H1 (cell line): ENCODE measurements at regions not wholly inside any gene's neighbourhood (a gene's known extent, or its start where the extent isn't known, plus 50 kb on each side); places are given as distances from the start of the nearest gene placed in this dataset.
A peak's percentile ranks its signal among the peaks of the same experiment; 100 is the strongest.

Source experiments
- CTCF ChIA-PET: fragments of 300-600 bp; sonication (Branson Sonifier 250); formaldehyde crosslinking; loops from one replicate; lab custom pipeline; 2021; ENCODE audit not compliant: partially characterized antibody; lab: Charles Lee
- POLR2A ChIA-PET: fragments of 300-600 bp; sonication (Branson Sonifier 250); formaldehyde crosslinking; loops from one replicate; lab custom pipeline; 2021; ENCODE audit warnings: inconsistent platforms; ENCODE audit not compliant: partially characterized antibody; lab: Charles Lee
- DNase-seq, 2 experiments: peaks; one replicate each; pipeline versions ENCODE4 v3.0.0 to v3.0.0-alpha.2; 2010 to 2022; ENCODE audit warnings: low spot score in 2 of 2, low read depth in 1 of 2, mixed read lengths in 1 of 2
- FAIRE-seq: peaks from 2 replicates; lab custom pipeline; 2011; peaks lifted over from hg19 to GRCh38; lab: Jason Lieb, UNC
- H2AFZ ChIP-seq: 2 replicates; pipeline ENCODE4 v1.8.1; 2012; ENCODE audit warnings: low read length, inconsistent platforms
- H2AK5ac ChIP-seq: 2 replicates; pipeline ENCODE4 v1.6.1; 2013; ENCODE audit warnings: low read depth, low read length
- H2BK120ac ChIP-seq: replicated peaks from 2 replicates; pipeline ENCODE3; 2013; ENCODE audit warnings: low read depth, low read length, inconsistent platforms
- H2BK12ac ChIP-seq: 2 replicates; pipeline ENCODE4 v1.6.1; 2013; ENCODE audit warnings: low read depth, low read length
- H2BK15ac ChIP-seq: 2 replicates; pipeline ENCODE4 v1.6.1; 2013; ENCODE audit warnings: low read length
- H2BK20ac ChIP-seq: 2 replicates; pipeline ENCODE4 v1.6.1; 2013; ENCODE audit warnings: low read length
- H2BK5ac ChIP-seq: 2 replicates; pipeline ENCODE4 v1.6.1; 2013; ENCODE audit warnings: low read depth, low read length
- H3K14ac ChIP-seq: 2 replicates; pipeline ENCODE4 v1.6.1; 2013; ENCODE audit warnings: inconsistent platforms; ENCODE audit not compliant: insufficient read length
- H3K18ac ChIP-seq: 2 replicates; pipeline ENCODE4 v1.6.1; 2013; ENCODE audit warnings: low read length; ENCODE audit errors: extremely low read depth
- H3K23ac ChIP-seq: 2 replicates; pipeline ENCODE4 v1.6.1; 2013; ENCODE audit warnings: inconsistent platforms; ENCODE audit not compliant: insufficient read length
- H3K23me2 ChIP-seq: 2 replicates; pipeline ENCODE4 v1.6.1; 2013; ENCODE audit warnings: low read depth, low read length
- H3K27ac ChIP-seq: 2 replicates; pipeline ENCODE4 v1.6.1; 2011; ENCODE audit warnings: low read depth, low read length, inconsistent platforms
- H3K27me3 ChIP-seq, 4 experiments: replicated peaks in 1 of 4; 1 replicate in 1 of 4; 2 replicates in 3 of 4; pipeline versions ENCODE4 v1.6.1 to v1.8.1; 2011 to 2013; ENCODE audit warnings: low read length in 3 of 4, mild to moderate bottlenecking in 3 of 4, inconsistent platforms in 2 of 4, mixed read lengths in 2 of 4, moderate library complexity in 1 of 4; ENCODE audit not compliant: control insufficient read depth in 3 of 4, insufficient read depth in 3 of 4; ENCODE audit errors: extremely low read depth in 1 of 4
- H3K36me3 ChIP-seq, 4 experiments: 2 replicates each; pipeline versions ENCODE4 v1.6.1 to v1.8.1; 2011 to 2013; ENCODE audit warnings: mild to moderate bottlenecking in 4 of 4, low read length in 3 of 4, moderate library complexity in 2 of 4, control low read depth in 1 of 4, inconsistent platforms in 1 of 4; ENCODE audit not compliant: insufficient read depth in 4 of 4, control insufficient read depth in 2 of 4
- H3K4ac ChIP-seq: replicated peaks from 2 replicates; pipeline ENCODE3; 2013; ENCODE audit warnings: low read length, low read depth, mixed read lengths, inconsistent platforms; ENCODE audit not compliant: insufficient read length
- H3K4me1 ChIP-seq, 4 experiments: replicated peaks in 1 of 4; 1 replicate in 1 of 4; 2 replicates in 3 of 4; pipeline versions ENCODE4 v1.6.1 to v1.8.1; 2011 to 2013; ENCODE audit warnings: low read length in 3 of 4, inconsistent platforms in 2 of 4, mixed read lengths in 1 of 4; ENCODE audit not compliant: insufficient read depth in 4 of 4, control insufficient read depth in 3 of 4
- H3K4me2 ChIP-seq, 2 experiments: 2 replicates each; pipeline versions ENCODE4 v1.6.1 to v1.8.1; 2011 to 2013; ENCODE audit warnings: low read depth in 2 of 2, low read length in 2 of 2, control low read depth in 1 of 2, inconsistent platforms in 1 of 2, mild to moderate bottlenecking in 1 of 2; ENCODE audit not compliant: insufficient read depth in 1 of 2
- H3K4me3 ChIP-seq, 4 experiments: fragments of 200-600, 300-600 bp in 1 of 4; sonication (generic), shearing (Covaris generic), sonication (Bioruptor Twin) in 1 of 4; 2 replicates each; pipeline versions ENCODE4 v1.5.1 to v1.8.1; 2011 to 2016; ENCODE audit warnings: low read length in 4 of 4, low read depth in 3 of 4, control low read depth in 2 of 4, inconsistent platforms in 2 of 4, mild to moderate bottlenecking in 2 of 4, mixed read lengths in 1 of 4, moderate library complexity in 1 of 4; ENCODE audit not compliant: insufficient read depth in 2 of 4; ENCODE audit errors: extremely low read depth in 1 of 4
- H3K56ac ChIP-seq: replicated peaks from 2 replicates; pipeline ENCODE3; 2013; ENCODE audit warnings: low read depth, mild to moderate bottlenecking, mixed read lengths, low read length, inconsistent platforms; ENCODE audit not compliant: insufficient read length
- H3K79me1 ChIP-seq: 2 replicates; pipeline ENCODE4 v1.6.1; 2013; ENCODE audit warnings: low read depth, low read length, control low read depth
- H3K79me2 ChIP-seq, 2 experiments: 2 replicates each; pipeline versions ENCODE4 v1.6.1 to v1.8.1; 2012 to 2013; ENCODE audit warnings: low read length in 2 of 2, mild to moderate bottlenecking in 2 of 2, inconsistent platforms in 1 of 2; ENCODE audit not compliant: insufficient read depth in 2 of 2, control insufficient read depth in 1 of 2
- H3K9ac ChIP-seq, 4 experiments: replicated peaks in 1 of 4; 1 replicate in 1 of 4; 2 replicates in 3 of 4; pipeline versions ENCODE4 v1.6.1 to v1.8.1; 2011 to 2013; ENCODE audit warnings: low read depth in 3 of 4, low read length in 3 of 4, control low read depth in 2 of 4, mild to moderate bottlenecking in 2 of 4, moderate library complexity in 2 of 4, inconsistent platforms in 1 of 4; ENCODE audit errors: extremely low read depth in 1 of 4
- H3K9me3 ChIP-seq, 2 experiments: 2 replicates each; pipeline versions ENCODE4 v1.6.1 to v1.8.1; 2012 to 2013; ENCODE audit warnings: mild to moderate bottlenecking in 2 of 2, moderate library complexity in 2 of 2, control low read depth in 1 of 2, inconsistent platforms in 1 of 2, low read depth in 1 of 2, low read length in 1 of 2, mixed read lengths in 1 of 2; ENCODE audit not compliant: insufficient read depth in 2 of 2
- H4K20me1 ChIP-seq, 2 experiments: replicated peaks in 1 of 2; 2 replicates each; pipeline versions ENCODE3 to v1.8.1; 2011 to 2013; ENCODE audit warnings: inconsistent platforms in 2 of 2, low read length in 2 of 2, mild to moderate bottlenecking in 1 of 2; ENCODE audit not compliant: insufficient read depth in 2 of 2, control insufficient read depth in 1 of 2
- H4K5ac ChIP-seq: 2 replicates; pipeline ENCODE4 v1.6.1; 2013; ENCODE audit warnings: low read length, low read depth, mixed read lengths, inconsistent platforms; ENCODE audit not compliant: insufficient read length
- H4K8ac ChIP-seq: 2 replicates; pipeline ENCODE4 v1.8.0; 2013; ENCODE audit warnings: mild to moderate bottlenecking, moderate library complexity, low read length, inconsistent platforms; ENCODE audit not compliant: insufficient read depth; ENCODE audit errors: extremely low read depth
- H4K91ac ChIP-seq: replicated peaks from 2 replicates; pipeline ENCODE3; 2013; ENCODE audit warnings: low read length, mixed read lengths, inconsistent platforms; ENCODE audit not compliant: insufficient read length
- ASH2L ChIP-seq: fragments of 200-600, 300-600 bp; sonication (generic); IDR thresholded peaks from one replicate; pipeline ENCODE4 v1.7.1; 2017; ENCODE audit warnings: low read length
- BRCA1 ChIP-seq: IDR thresholded peaks from 2 replicates; pipeline ENCODE4 v1.6.1; 2012; ENCODE audit warnings: low read depth, low read length, improper control_type of control experiment
- CBX8 ChIP-seq: fragments of 300-800, 300-1000 bp; sonication (generic); IDR thresholded peaks from 2 replicates; pipeline ENCODE4 v1.7.1; 2016; ENCODE audit warnings: low read depth, low read length, borderline replicate concordance
- CEBPB ChIP-seq: IDR thresholded peaks from 2 replicates; pipeline ENCODE4 v1.6.1; 2012; ENCODE audit warnings: low read depth, low read length
- FOSL1 ChIP-seq: IDR thresholded peaks from 2 replicates; pipeline ENCODE4 v1.6.1; 2011; ENCODE audit warnings: mild to moderate bottlenecking, low read depth, low read length, moderate library complexity; ENCODE audit not compliant: insufficient read depth
- SIX5 ChIP-seq: IDR thresholded peaks from 2 replicates; pipeline ENCODE4 v1.6.1; 2011; ENCODE audit warnings: mild to moderate bottlenecking, low read depth, low read length
- WGBS, 2 experiments: shearing (Covaris generic) in 1 of 2; methylation state at CpG; one replicate each; pipeline versions ENCODE4 v1.1.6 to v1.1.7; 2013 to 2015; ENCODE audit warnings: low lambda C conversion rate in 2 of 2, mixed read lengths in 2 of 2, inconsistent platforms in 1 of 2, low coverage in 1 of 2, missing lambda C conversion rate in 1 of 2; ENCODE audit not compliant: insufficient replicate concordance in 2 of 2, insufficient coverage in 1 of 2, insufficient read length in 1 of 2; ENCODE audit errors: extremely low coverage in 1 of 2, missing lambda C conversion rate in 1 of 2; 5-methylcytosine and 5-hydroxymethylcytosine counted together

GRCh38 chr22:49699928-49700498 is 127.7 kb downstream of the BRD1 start:
- 90% methylated on average over 12 of the region's 12 CpGs; no CpG with 5 or more reads in 1 of the 2 experiments for WGBS, 2 experiments
- TF ChIP-seq ASH2L (no peak), BRCA1 (no peak), CEBPB (no peak), SIX5 (no peak), FOSL1 (no peak), CBX8 (no peak)
- no peak for FAIRE-seq

More at GRCh38 chr22:49699928-49700498, 127.7 kb downstream of the BRD1 start:
- H3K27me3 ChIP-seq = no peaks in the 10 kb centered on the region
- DNase-seq = peak in 1 of 2 experiments; percentile 26
- H4K5ac ChIP-seq = no peak overlapping the region
- no peak overlapping the region for H3K27ac ChIP-seq
- no peak overlapping the region for H3K14ac ChIP-seq
- POLR2A ChIA-PET = no interaction called here
- H3K79me2 ChIP-seq = no peaks in the 10 kb centered on the region
- no peak overlapping the region for H2BK5ac ChIP-seq
- no peak overlapping the region for H2BK12ac ChIP-seq
- CTCF ChIA-PET = interaction anchor here (0.9 to 1.4 kb wide), 3 partner anchors 15 to 57 kb away, joined by 3 to 4 read pairs (median 3); no protein-coding TSS in a partner anchor
- no peak overlapping the region for H4K91ac ChIP-seq
- H3K4me2 ChIP-seq = no peak overlapping the region
- H3K9me3 ChIP-seq = peaks cover 4 to 10% of the 10 kb centered on the region in 2 experiments
- H2BK20ac ChIP-seq = no peak overlapping the region
- no peak overlapping the region for H3K9ac ChIP-seq
- no peak overlapping the region for H2BK15ac ChIP-seq
- H3K4me3 ChIP-seq = no peak overlapping the region
- H3K18ac ChIP-seq = no peak overlapping the region
- no peak overlapping the region for H2AK5ac ChIP-seq
- H3K23ac ChIP-seq = no peak overlapping the region
- no peak overlapping the region for H2BK120ac ChIP-seq
- no peak overlapping the region for H4K8ac ChIP-seq
- H3K56ac ChIP-seq = no peak overlapping the region
- H3K4ac ChIP-seq = no peak overlapping the region
- H3K4me1 ChIP-seq = no peaks in the 10 kb centered on the region
- H4K20me1 ChIP-seq = no peaks in the 10 kb centered on the region
- no peaks in the 10 kb centered on the region for H3K36me3 ChIP-seq
- H3K23me2 ChIP-seq = no peaks in the 10 kb centered on the region
- H3K79me1 ChIP-seq = no peaks in the 10 kb centered on the region
- H2AFZ ChIP-seq = no peak overlapping the region
